HepG2 (cell line): ENCODE measurements at regions not wholly inside any gene's neighbourhood (a gene's known extent, or its start where the extent isn't known, plus 50 kb on each side); places are given as distances from the start of the nearest gene placed in this dataset.

Experiments used
- ATAC-seq: fragments of 200-7000 bp; cut with Tn5 transposase; 3 replicates; pipeline ENCODE4 v1.9.1; 2020; ENCODE audit warnings: mild to moderate bottlenecking, moderate library complexity
- BruUV-seq: library from RNA; stranded (reverse); fragments of 400-500 nt; replicated peaks from 2 replicates; lab custom pipeline; 2021; lab: Mats Ljungman, UMichigan
- CTCF ChIA-PET: fragments of 300-600 bp; formaldehyde crosslinking; extraction: SDS; loops from one replicate; lab custom pipeline; 2021; ENCODE audit warnings: low total read pairs, inconsistent platforms, low intra/inter-chr PET ratio; lab: Yijun Ruan, JAX
- POLR2A ChIA-PET: fragments of 350-600 bp; sonication (Branson Sonifier 250); formaldehyde crosslinking; loops from one replicate; lab custom pipeline; 2020; ENCODE audit warnings: antibody characterized with exemption, inconsistent platforms; lab: Yijun Ruan, JAX
- DNase-seq: peaks from one replicate; pipeline ENCODE4 v3.0.0-alpha.2; 2015; ENCODE audit warnings: low spot score
- FAIRE-seq: peaks from 3 replicates; lab custom pipeline; 2011; peaks lifted over from hg19 to GRCh38; lab: Jason Lieb, UNC
- H2AFZ ChIP-seq: one replicate; pipeline ENCODE4 v1.6.1; 2011; ENCODE audit warnings: low read length, inconsistent platforms
- H3K27ac ChIP-seq: fragments of 300-600 bp; 3 replicates; pipeline ENCODE4 v1.8.0; 2011; ENCODE audit warnings: mixed run types, mild to moderate bottlenecking, mixed read lengths, low read length, inconsistent platforms; ENCODE audit not compliant: insufficient read depth; ENCODE audit errors: extremely low read length
- H3K27me3 ChIP-seq, 2 experiments: fragments of 200-600 bp in 1 of 2; 2 replicates in 1 of 2; 3 replicates in 1 of 2; pipeline versions ENCODE4 v1.6.0 to v1.8.0; 2011; ENCODE audit warnings: low read length in 2 of 2, mild to moderate bottlenecking in 2 of 2, moderate library complexity in 2 of 2, inconsistent platforms in 1 of 2; ENCODE audit not compliant: insufficient read depth in 2 of 2, control insufficient read depth in 1 of 2
- H3K36me3 ChIP-seq, 2 experiments: fragments of 200-600 bp in 1 of 2; replicated peaks in 1 of 2; 2 replicates in 1 of 2; 3 replicates in 1 of 2; pipeline versions ENCODE4 v1.5.1 to v1.8.0; 2011; ENCODE audit warnings: low read length in 2 of 2, inconsistent platforms in 1 of 2; ENCODE audit not compliant: insufficient read depth in 2 of 2, control insufficient read depth in 1 of 2
- H3K4me1 ChIP-seq: 2 replicates; pipeline ENCODE4 v1.5.1; 2012; ENCODE audit warnings: low read length, inconsistent platforms; ENCODE audit not compliant: insufficient read depth
- H3K4me2 ChIP-seq: 2 replicates; pipeline ENCODE4 v1.6.0; 2011; ENCODE audit warnings: low read depth, low read length, inconsistent platforms
- H3K4me3 ChIP-seq, 3 experiments: fragments of 200-600 bp in 1 of 3; sonication (generic), shearing (Covaris generic) in 1 of 3; replicated peaks in 1 of 3; 2 replicates each; pipeline ENCODE4 v1.5.1; 2011 to 2016; ENCODE audit warnings: low read length in 3 of 3, inconsistent platforms in 2 of 3, low read depth in 2 of 3, mild to moderate bottlenecking in 2 of 3, control low read depth in 1 of 3, mixed read lengths in 1 of 3; ENCODE audit not compliant: insufficient read depth in 1 of 3
- H3K79me2 ChIP-seq: one replicate; pipeline ENCODE4 v1.6.1; 2011; ENCODE audit warnings: low read length, inconsistent platforms; ENCODE audit not compliant: insufficient read depth
- H3K9ac ChIP-seq: 2 replicates; pipeline ENCODE4 v1.6.0; 2011; ENCODE audit warnings: mild to moderate bottlenecking, low read depth, low read length, inconsistent platforms; ENCODE audit not compliant: insufficient read depth
- H3K9me3 ChIP-seq: 2 replicates; pipeline ENCODE4 v1.5.1; 2012; ENCODE audit warnings: mild to moderate bottlenecking, low read length
- H4K20me1 ChIP-seq: 2 replicates; pipeline ENCODE4 v1.6.0; 2011; ENCODE audit warnings: inconsistent platforms, mild to moderate bottlenecking, low read length, moderate library complexity; ENCODE audit not compliant: insufficient read depth
- DMAP1 ChIP-seq: IDR thresholded peaks from 2 replicates; pipeline ENCODE4 v1.6.1; 2016
- GATA4 ChIP-seq: sonication (generic); IDR thresholded peaks from 2 replicates; pipeline ENCODE4 v1.6.1; 2016; ENCODE audit warnings: antibody characterized with exemption, low read depth, borderline replicate concordance
- HNF4G ChIP-seq, 2 experiments: sonication (generic) in 1 of 2; formaldehyde crosslinking in 1 of 2; IDR thresholded peaks; 2 replicates each; pipeline versions ENCODE4 v1.4.0 to v1.6.1; 2011 to 2020; ENCODE audit warnings: borderline replicate concordance in 2 of 2, low read depth in 2 of 2, mild to moderate bottlenecking in 2 of 2, low read length in 1 of 2, missing genetic modification reagents in 1 of 2, moderate library complexity in 1 of 2
- KDM2A ChIP-seq: sonication (generic); formaldehyde crosslinking; IDR thresholded peaks from 2 replicates; pipeline ENCODE4 v1.4.0; 2020; ENCODE audit warnings: low read depth, missing genetic modification reagents, borderline replicate concordance
- KDM5B ChIP-seq: sonication (generic); formaldehyde crosslinking; IDR thresholded peaks from 2 replicates; pipeline ENCODE4 v1.4.0; 2020; ENCODE audit warnings: missing genetic modification reagents, mild to moderate bottlenecking, borderline replicate concordance
- NR2F2 ChIP-seq: IDR thresholded peaks from 2 replicates; pipeline ENCODE4 v1.6.1; 2012; ENCODE audit warnings: low read depth, inconsistent platforms, borderline replicate concordance
- REXO4 ChIP-seq: sonication (generic); formaldehyde crosslinking; IDR thresholded peaks from 2 replicates; pipeline ENCODE4 v1.8.0; 2022; ENCODE audit warnings: missing genetic modification reagents, mild to moderate bottlenecking, borderline replicate concordance
- RFX5 ChIP-seq: IDR thresholded peaks from 2 replicates; pipeline ENCODE4 v1.6.1; 2011; ENCODE audit warnings: low read depth, low read length, improper control_type of control experiment
- TBX2 ChIP-seq: sonication (generic); formaldehyde crosslinking; IDR thresholded peaks from 2 replicates; pipeline ENCODE4 v1.5.0; 2020; ENCODE audit warnings: missing genetic modification reagents, mild to moderate bottlenecking, borderline replicate concordance
- WGBS: methylation state at CpG from one replicate; pipeline ENCODE4 v1.1.6; 2017; ENCODE audit warnings: low lambda C conversion rate; 5-methylcytosine and 5-hydroxymethylcytosine counted together
- in situ Hi-C: cut with HindIII; loops from 2 replicates; pipeline ENCODE4 v1.10.0; 2017; ENCODE audit warnings: low pct_unique_long_range_greater_than_20kb; ENCODE audit not compliant: extremely low pct_ligation_motif_present
- intact Hi-C: fragments of 100-400 bp; cut with micrococcal nuclease; formaldehyde crosslinking; loops from one replicate; pipeline ENCODE4 v1.10.0; 2022; ENCODE audit not compliant: unreplicated experiment
- TF ChIP-seq, protein P1 (sequence below): sonication (generic); formaldehyde crosslinking; IDR thresholded peaks from 2 replicates; pipeline ENCODE4 v1.4.0; 2020; ENCODE audit warnings: mild to moderate bottlenecking, missing genetic modification reagents
- TF ChIP-seq, protein P2 (sequence below): sonication (generic); formaldehyde crosslinking; IDR thresholded peaks from 2 replicates; pipeline ENCODE4 v1.8.0; 2022; ENCODE audit warnings: mild to moderate bottlenecking, missing genetic modification reagents, moderate library complexity
- TF ChIP-seq, protein P3 (sequence below): sonication (generic); formaldehyde crosslinking; IDR thresholded peaks from 2 replicates; pipeline ENCODE4 v1.5.0; 2020; ENCODE audit warnings: missing genetic modification reagents
- TF ChIP-seq, protein P4 (sequence below): sonication (generic); formaldehyde crosslinking; IDR thresholded peaks from 2 replicates; pipeline ENCODE4 v1.9.0; 2021; ENCODE audit warnings: missing genetic modification reagents, borderline replicate concordance
- TF ChIP-seq, protein P5 (sequence below): sonication (generic); formaldehyde crosslinking; IDR thresholded peaks from 2 replicates; pipeline ENCODE4 v1.5.0; 2020; ENCODE audit warnings: missing genetic modification reagents, mild to moderate bottlenecking, borderline replicate concordance

DNA sequence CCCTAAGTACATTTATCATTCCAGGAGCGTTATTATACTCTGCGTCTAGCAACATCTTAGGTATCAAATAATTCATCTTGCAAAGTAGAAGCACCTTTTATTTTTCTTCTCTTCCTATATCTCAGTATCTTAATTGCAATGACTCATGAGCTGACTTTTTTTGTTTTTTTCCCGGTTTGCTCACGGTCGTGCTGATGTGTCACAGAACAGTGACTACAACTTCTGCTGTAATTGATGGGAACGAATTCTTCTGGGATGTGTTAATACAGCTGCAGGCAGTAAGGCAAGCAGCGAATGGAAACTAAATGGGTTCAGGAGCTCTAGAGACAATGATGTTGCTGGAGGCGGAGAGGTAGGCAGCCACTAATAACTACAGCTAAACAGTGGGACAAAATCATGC lies 89.8 kb upstream of the TMPRSS15 start:
- Histone ChIP-seq H3K27ac (no peak overlapping the region), H3K9ac (no peak overlapping the region), H3K4me1 (no peaks in the 10 kb centered on the region), H3K9me3 (peaks cover 81% of the 10 kb centered on the region), H3K36me3 (no peaks in the 10 kb centered on the region), H3K4me3 (no peak overlapping the region), H4K20me1 (no peaks in the 10 kb centered on the region), H2AFZ (no peak overlapping the region), H3K79me2 (no peaks in the 10 kb centered on the region), H3K4me2 (no peak overlapping the region), H3K27me3 (no peaks in the 10 kb centered on the region)
- in situ Hi-C loops (no loop called here), intact Hi-C loops (no loop called here)
- CTCF ChIA-PET, result no interaction called here
- no peak for FAIRE-seq
- no peak for DNase-seq
- no peak for ATAC-seq
- POLR2A ChIA-PET, result no interaction called here
- WGBS, result 39% methylated on average over 8 of the region's 8 CpGs
- no peak for TF ChIP-seq GATA4
- TF ChIP-seq TBX2 (CRISPR knock-in tag), result no peak
- TF ChIP-seq KDM2A, result no peak
- no peak for TF ChIP-seq RFX5
- TF ChIP-seq NR2F2, result no peak
- TF ChIP-seq HNF4G (IDR thresholded peaks at IDR 0.05; ENCODE audit: borderline replicate concordance, low read depth, low read length), result no peak
- TF ChIP-seq HNF4G (CRISPR knock-in tag; IDR thresholded peaks at IDR 0.05; ENCODE audit: borderline replicate concordance, low read depth), result no peak
- TF ChIP-seq, protein P1, sequence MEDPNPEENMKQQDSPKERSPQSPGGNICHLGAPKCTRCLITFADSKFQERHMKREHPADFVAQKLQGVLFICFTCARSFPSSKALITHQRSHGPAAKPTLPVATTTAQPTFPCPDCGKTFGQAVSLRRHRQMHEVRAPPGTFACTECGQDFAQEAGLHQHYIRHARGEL (CRISPR knock-in tag), result no peak
- TF ChIP-seq, protein P2, sequence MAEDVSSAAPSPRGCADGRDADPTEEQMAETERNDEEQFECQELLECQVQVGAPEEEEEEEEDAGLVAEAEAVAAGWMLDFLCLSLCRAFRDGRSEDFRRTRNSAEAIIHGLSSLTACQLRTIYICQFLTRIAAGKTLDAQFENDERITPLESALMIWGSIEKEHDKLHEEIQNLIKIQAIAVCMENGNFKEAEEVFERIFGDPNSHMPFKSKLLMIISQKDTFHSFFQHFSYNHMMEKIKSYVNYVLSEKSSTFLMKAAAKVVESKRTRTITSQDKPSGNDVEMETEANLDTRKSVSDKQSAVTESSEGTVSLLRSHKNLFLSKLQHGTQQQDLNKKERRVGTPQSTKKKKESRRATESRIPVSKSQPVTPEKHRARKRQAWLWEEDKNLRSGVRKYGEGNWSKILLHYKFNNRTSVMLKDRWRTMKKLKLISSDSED (CRISPR knock-in tag), result no peak
- BruUV-seq, result no TSS peak

DNA sequence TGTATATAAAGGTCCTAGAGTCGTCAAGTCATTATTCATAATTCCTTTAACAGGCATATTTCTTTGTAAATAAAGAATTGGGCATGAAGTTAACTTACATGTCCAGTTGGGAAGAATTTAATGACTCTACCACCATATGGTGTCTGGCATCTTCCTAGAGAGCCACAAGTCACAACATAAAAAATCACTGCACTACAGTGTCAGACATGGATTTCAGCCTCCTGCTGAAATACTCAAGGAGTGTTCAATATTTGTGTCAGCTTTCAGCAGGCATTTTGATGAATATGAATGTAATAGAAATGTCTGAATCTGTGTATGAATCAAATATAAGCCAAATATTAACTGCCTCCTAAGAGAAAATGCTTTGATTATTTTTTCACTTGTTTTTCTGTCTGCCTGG lies 91.9 kb upstream of the TMPRSS15 start:
- no peaks in the 10 kb centered on the region for H3K79me2 ChIP-seq
- CTCF ChIA-PET, result no interaction called here
- TF ChIP-seq, protein P3, sequence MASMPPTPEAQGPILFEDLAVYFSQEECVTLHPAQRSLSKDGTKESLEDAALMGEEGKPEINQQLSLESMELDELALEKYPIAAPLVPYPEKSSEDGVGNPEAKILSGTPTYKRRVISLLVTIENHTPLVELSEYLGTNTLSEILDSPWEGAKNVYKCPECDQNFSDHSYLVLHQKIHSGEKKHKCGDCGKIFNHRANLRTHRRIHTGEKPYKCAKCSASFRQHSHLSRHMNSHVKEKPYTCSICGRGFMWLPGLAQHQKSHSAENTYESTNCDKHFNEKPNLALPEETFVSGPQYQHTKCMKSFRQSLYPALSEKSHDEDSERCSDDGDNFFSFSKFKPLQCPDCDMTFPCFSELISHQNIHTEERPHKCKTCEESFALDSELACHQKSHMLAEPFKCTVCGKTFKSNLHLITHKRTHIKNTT (CRISPR knock-in tag), result no peak
- TF ChIP-seq REXO4 (CRISPR knock-in tag) (no peak), DMAP1 (CRISPR knock-in tag) (no peak), KDM5B (no peak)
- TF ChIP-seq, protein P4, sequence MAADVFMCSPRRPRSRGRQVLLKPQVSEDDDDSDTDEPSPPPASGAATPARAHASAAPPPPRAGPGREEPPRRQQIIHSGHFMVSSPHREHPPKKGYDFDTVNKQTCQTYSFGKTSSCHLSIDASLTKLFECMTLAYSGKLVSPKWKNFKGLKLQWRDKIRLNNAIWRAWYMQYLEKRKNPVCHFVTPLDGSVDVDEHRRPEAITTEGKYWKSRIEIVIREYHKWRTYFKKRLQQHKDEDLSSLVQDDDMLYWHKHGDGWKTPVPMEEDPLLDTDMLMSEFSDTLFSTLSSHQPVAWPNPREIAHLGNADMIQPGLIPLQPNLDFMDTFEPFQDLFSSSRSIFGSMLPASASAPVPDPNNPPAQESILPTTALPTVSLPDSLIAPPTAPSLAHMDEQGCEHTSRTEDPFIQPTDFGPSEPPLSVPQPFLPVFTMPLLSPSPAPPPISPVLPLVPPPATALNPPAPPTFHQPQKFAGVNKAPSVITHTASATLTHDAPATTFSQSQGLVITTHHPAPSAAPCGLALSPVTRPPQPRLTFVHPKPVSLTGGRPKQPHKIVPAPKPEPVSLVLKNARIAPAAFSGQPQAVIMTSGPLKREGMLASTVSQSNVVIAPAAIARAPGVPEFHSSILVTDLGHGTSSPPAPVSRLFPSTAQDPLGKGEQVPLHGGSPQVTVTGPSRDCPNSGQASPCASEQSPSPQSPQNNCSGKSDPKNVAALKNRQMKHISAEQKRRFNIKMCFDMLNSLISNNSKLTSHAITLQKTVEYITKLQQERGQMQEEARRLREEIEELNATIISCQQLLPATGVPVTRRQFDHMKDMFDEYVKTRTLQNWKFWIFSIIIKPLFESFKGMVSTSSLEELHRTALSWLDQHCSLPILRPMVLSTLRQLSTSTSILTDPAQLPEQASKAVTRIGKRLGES (CRISPR knock-in tag), result no peak
- TF ChIP-seq, protein P5, sequence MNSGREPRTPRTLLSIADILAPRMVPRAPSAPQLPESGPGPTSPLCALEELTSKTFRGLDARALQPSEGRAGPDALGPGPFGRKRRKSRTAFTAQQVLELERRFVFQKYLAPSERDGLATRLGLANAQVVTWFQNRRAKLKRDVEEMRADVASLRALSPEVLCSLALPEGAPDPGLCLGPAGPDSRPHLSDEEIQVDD, result no peak

More for the DNA sequence above, 91.9 kb upstream of the TMPRSS15 start:
- in situ Hi-C loops, result no loop called here
- no peak for ATAC-seq
- FAIRE-seq, result no peak
- Histone ChIP-seq H3K4me2 (no peak overlapping the region), H3K27me3 (no peaks in the 10 kb centered on the region), H4K20me1 (no peaks in the 10 kb centered on the region), H3K4me1 (no peaks in the 10 kb centered on the region), H3K4me3 (no peak overlapping the region), H3K36me3 (no peaks in the 10 kb centered on the region), H3K9ac (no peak overlapping the region), H3K27ac (no peak overlapping the region), H3K9me3 (peaks cover 62% of the 10 kb centered on the region), H2AFZ (no peak overlapping the region)
- no TSS peak for BruUV-seq
- 0% methylated on average over 1 of the region's 1 CpG for WGBS
- POLR2A ChIA-PET, result no interaction called here
- no peak for DNase-seq
- intact Hi-C loops, result no loop called here
